ENCODE measurements at regions not wholly inside any gene's neighbourhood (a gene's known extent, or its start where the extent isn't known, plus 50 kb on each side); places are given as distances from the start of the nearest gene placed in this dataset.
A peak's percentile ranks its signal among the peaks of the same experiment; 100 is the strongest.

DNA sequence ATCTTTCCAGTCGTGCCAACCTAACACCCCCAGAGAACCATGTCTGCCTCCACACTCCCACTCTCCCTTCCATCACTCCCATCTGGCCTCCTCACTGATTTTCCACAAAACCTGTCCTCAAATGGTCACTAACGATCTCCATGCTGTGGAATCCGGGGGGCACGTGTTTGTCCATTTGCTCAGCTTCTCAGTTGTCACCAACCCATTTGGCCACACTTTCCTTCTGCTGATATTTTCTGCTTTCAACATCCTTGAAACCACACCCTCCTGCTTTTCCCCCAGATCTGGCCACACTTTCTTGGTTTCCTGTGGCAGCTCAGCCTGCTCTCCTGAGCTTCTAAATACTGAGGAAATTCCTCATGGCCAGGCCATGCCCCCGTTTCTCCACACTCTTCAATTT is 257.2 kb upstream of the NSMCE3 start:
- Histone ChIP-seq H3K79me1 (ENCODE audit: low read length) (no peaks in the 10 kb centered on the region), H3K4ac (ENCODE audit: low read depth, low read length) (no peak overlapping the region), H3K9ac (ENCODE audit: low read length) (no peak overlapping the region), H3K23ac (ENCODE audit: low read length) (no peak overlapping the region), H3K27ac (ENCODE audit: low read depth, low read length) (no peak overlapping the region), H3K14ac (ENCODE audit: low read length) (no peak overlapping the region), H2BK5ac (ENCODE audit: low read depth, low read length, poor library complexity) (no peak overlapping the region), H4K91ac (ENCODE audit: low read depth, low read length) (no peak overlapping the region), H2AFZ (ENCODE audit: insufficient read depth, low read length, poor library complexity) (no peak overlapping the region), H3K36me3 (ENCODE audit: control insufficient read depth in 1 of 2, insufficient read depth in 2 of 2, low read length in 2 of 2) (no peaks in the 10 kb centered on the region), H4K8ac (ENCODE audit: low read depth, low read length) (no peak overlapping the region), H2BK120ac (ENCODE audit: insufficient read depth, low read length, poor library complexity) (no peak overlapping the region), H3K9me3 (ENCODE audit: insufficient read depth, low read depth, low read length) (no peaks in the 10 kb centered on the region), H4K12ac (ENCODE audit: low read depth, low read length) (no peak overlapping the region), H3K18ac (ENCODE audit: low read length) (no peak overlapping the region), H3K4me3 (ENCODE audit: low read depth, low read length) (no peak overlapping the region), H2AK5ac (ENCODE audit: low read length) (no peak overlapping the region), H3K4me1 (ENCODE audit: control insufficient read depth in 1 of 2, insufficient read depth in 2 of 2, low read length in 2 of 2) (peaks cover 4% of the 10 kb centered on the region in 2 experiments), H3K79me2 (ENCODE audit: control insufficient read depth, insufficient read depth, low read length, poor library complexity) (no peaks in the 10 kb centered on the region), H3K27me3 (ENCODE audit: insufficient read depth, low read length) (no peaks in the 10 kb centered on the region), H2BK12ac (ENCODE audit: low read length) (no peak overlapping the region), H3K4me2 (ENCODE audit: low read length) (no peak overlapping the region)
- no peak for DNase-seq
- no CpG with 5 or more reads among the region's 5 CpGs for WGBS (ENCODE audit: extremely low coverage, insufficient coverage, insufficient read length)

GRCh38 chr15:29522373-29523276 is 253.0 kb upstream of the NSMCE3 start:
- no peak overlapping the region for H3K4me2 ChIP-seq (ENCODE audit: low read length)
- H2BK120ac ChIP-seq (ENCODE audit: insufficient read depth, low read length, poor library complexity), result no peak overlapping the region
- H3K9ac ChIP-seq (ENCODE audit: low read length), result no peak overlapping the region
- no peak overlapping the region for H2BK12ac ChIP-seq (ENCODE audit: low read length)
- no peaks in the 10 kb centered on the region for H3K36me3 ChIP-seq (ENCODE audit: control insufficient read depth in 1 of 2, insufficient read depth in 2 of 2, low read length in 2 of 2)
- peaks cover 4% of the 10 kb centered on the region for H3K9me3 ChIP-seq (ENCODE audit: insufficient read depth, low read depth, low read length)
- H3K18ac ChIP-seq (ENCODE audit: low read length), result no peak overlapping the region
- no peak overlapping the region for H2AFZ ChIP-seq (ENCODE audit: insufficient read depth, low read length, poor library complexity)
- H3K4ac ChIP-seq (ENCODE audit: low read depth, low read length), result no peak overlapping the region
- H3K23ac ChIP-seq (ENCODE audit: low read length), result no peak overlapping the region
- no peak overlapping the region for H4K91ac ChIP-seq (ENCODE audit: low read depth, low read length)
- no CpG with 5 or more reads among the region's 7 CpGs for WGBS (ENCODE audit: extremely low coverage, insufficient coverage, insufficient read length)
- H4K12ac ChIP-seq (ENCODE audit: low read depth, low read length), result no peak overlapping the region
- peaks cover 4% of the 10 kb centered on the region in 2 experiments for H3K4me1 ChIP-seq (ENCODE audit: control insufficient read depth in 1 of 2, insufficient read depth in 2 of 2, low read length in 2 of 2)
- DNase-seq, result peak in 1 of 2 donors; percentile 28
- H3K27ac ChIP-seq (ENCODE audit: low read depth, low read length), result no peak overlapping the region
- H2BK5ac ChIP-seq (ENCODE audit: low read depth, low read length, poor library complexity), result no peak overlapping the region
- no peak overlapping the region for H3K14ac ChIP-seq (ENCODE audit: low read length)
- H3K79me2 ChIP-seq (ENCODE audit: control insufficient read depth, insufficient read depth, low read length, poor library complexity), result no peaks in the 10 kb centered on the region
- H3K4me3 ChIP-seq (ENCODE audit: low read depth, low read length), result no peak overlapping the region
- H4K8ac ChIP-seq (ENCODE audit: low read depth, low read length), result no peak overlapping the region
- no peaks in the 10 kb centered on the region for H3K79me1 ChIP-seq (ENCODE audit: low read length)
- H2AK5ac ChIP-seq (ENCODE audit: low read length), result no peak overlapping the region
- H3K27me3 ChIP-seq (ENCODE audit: insufficient read depth, low read length), result no peaks in the 10 kb centered on the region

GRCh38 chr15:29518442-29518841 is 248.8 kb upstream of the NSMCE3 start:
- Histone ChIP-seq H3K79me2 (ENCODE audit: control insufficient read depth, insufficient read depth, low read length, poor library complexity) (no peaks in the 10 kb centered on the region), H3K79me1 (ENCODE audit: low read length) (no peaks in the 10 kb centered on the region), H2AFZ (ENCODE audit: insufficient read depth, low read length, poor library complexity) (no peak overlapping the region), H3K18ac (ENCODE audit: low read length) (no peak overlapping the region), H3K27me3 (ENCODE audit: insufficient read depth, low read length) (no peaks in the 10 kb centered on the region), H3K4me1 (ENCODE audit: control insufficient read depth in 1 of 2, insufficient read depth in 2 of 2, low read length in 2 of 2) (peaks cover 4% of the 10 kb centered on the region in 2 experiments), H2BK5ac (ENCODE audit: low read depth, low read length, poor library complexity) (no peak overlapping the region), H4K91ac (ENCODE audit: low read depth, low read length) (no peak overlapping the region), H3K9me3 (ENCODE audit: insufficient read depth, low read depth, low read length) (peaks cover 4% of the 10 kb centered on the region), H3K9ac (ENCODE audit: low read length) (no peak overlapping the region), H4K8ac (ENCODE audit: low read depth, low read length) (no peak overlapping the region), H2BK120ac (ENCODE audit: insufficient read depth, low read length, poor library complexity) (no peak overlapping the region), H3K4me2 (ENCODE audit: low read length) (no peak overlapping the region), H3K23ac (ENCODE audit: low read length) (no peak overlapping the region), H3K27ac (ENCODE audit: low read depth, low read length) (no peak overlapping the region), H3K14ac (ENCODE audit: low read length) (no peak overlapping the region), H3K36me3 (ENCODE audit: control insufficient read depth in 1 of 2, insufficient read depth in 2 of 2, low read length in 2 of 2) (no peaks in the 10 kb centered on the region), H3K4me3 (ENCODE audit: low read depth, low read length) (no peak overlapping the region), H3K4ac (ENCODE audit: low read depth, low read length) (no peak overlapping the region), H4K12ac (ENCODE audit: low read depth, low read length) (no peak overlapping the region), H2BK12ac (ENCODE audit: low read length) (no peak overlapping the region), H2AK5ac (ENCODE audit: low read length) (no peak overlapping the region)
- no peak for DNase-seq
- WGBS (ENCODE audit: extremely low coverage, insufficient coverage, insufficient read length), result no CpG with 5 or more reads among the region's 4 CpGs

DNA sequence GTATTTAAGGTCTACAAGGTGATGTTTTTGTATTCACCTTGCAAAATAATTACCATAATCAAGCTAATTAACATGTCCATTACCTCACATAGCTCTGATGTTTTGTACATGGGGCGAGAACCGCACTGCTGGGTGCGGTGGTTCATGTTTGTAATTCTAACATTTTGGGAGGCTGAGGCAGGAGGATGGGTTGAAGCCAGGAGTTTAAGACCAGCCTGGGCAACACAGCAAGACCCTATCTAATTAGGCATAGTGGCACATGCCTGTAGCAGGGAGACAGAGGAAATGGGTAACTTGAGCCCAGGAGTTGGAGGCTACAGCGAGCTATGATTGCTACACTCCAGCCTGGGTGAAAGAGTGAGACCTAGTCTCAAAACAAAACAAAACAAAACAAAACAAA is 248.2 kb upstream of the NSMCE3 start:
- H3K9ac ChIP-seq (ENCODE audit: low read length), result no peak overlapping the region
- no peaks in the 10 kb centered on the region for H3K79me2 ChIP-seq (ENCODE audit: control insufficient read depth, insufficient read depth, low read length, poor library complexity)
- no peak overlapping the region for H3K4me3 ChIP-seq (ENCODE audit: low read depth, low read length)
- H3K27ac ChIP-seq (ENCODE audit: low read depth, low read length), result no peak overlapping the region
- no peaks in the 10 kb centered on the region for H3K79me1 ChIP-seq (ENCODE audit: low read length)
- no peak for DNase-seq
- H3K9me3 ChIP-seq (ENCODE audit: insufficient read depth, low read depth, low read length), result peaks cover 4% of the 10 kb centered on the region
- H3K4ac ChIP-seq (ENCODE audit: low read depth, low read length), result no peak overlapping the region
- no peak overlapping the region for H2BK5ac ChIP-seq (ENCODE audit: low read depth, low read length, poor library complexity)
- H2BK12ac ChIP-seq (ENCODE audit: low read length), result no peak overlapping the region
- peaks cover 2 to 4% of the 10 kb centered on the region in 2 experiments for H3K4me1 ChIP-seq (ENCODE audit: control insufficient read depth in 1 of 2, insufficient read depth in 2 of 2, low read length in 2 of 2)
- H4K12ac ChIP-seq (ENCODE audit: low read depth, low read length), result no peak overlapping the region
- no peak overlapping the region for H3K14ac ChIP-seq (ENCODE audit: low read length)
- no peak overlapping the region for H3K4me2 ChIP-seq (ENCODE audit: low read length)
- no peaks in the 10 kb centered on the region for H3K36me3 ChIP-seq (ENCODE audit: control insufficient read depth in 1 of 2, insufficient read depth in 2 of 2, low read length in 2 of 2)
- H4K8ac ChIP-seq (ENCODE audit: low read depth, low read length), result no peak overlapping the region
- no peak overlapping the region for H2AFZ ChIP-seq (ENCODE audit: insufficient read depth, low read length, poor library complexity)
- no CpG with 5 or more reads among the region's 4 CpGs for WGBS (ENCODE audit: extremely low coverage, insufficient coverage, insufficient read length)
- H2AK5ac ChIP-seq (ENCODE audit: low read length), result no peak overlapping the region
- no peak overlapping the region for H4K91ac ChIP-seq (ENCODE audit: low read depth, low read length)
- no peaks in the 10 kb centered on the region for H3K27me3 ChIP-seq (ENCODE audit: insufficient read depth, low read length)
- H2BK120ac ChIP-seq (ENCODE audit: insufficient read depth, low read length, poor library complexity), result no peak overlapping the region
- no peak overlapping the region for H3K23ac ChIP-seq (ENCODE audit: low read length)
- H3K18ac ChIP-seq (ENCODE audit: low read length), result no peak overlapping the region
